ENCODE measurements at regions not wholly inside any gene's neighbourhood (a gene's known extent, or its start where the extent isn't known, plus 50 kb on each side); places are given as distances from the start of the nearest gene placed in this dataset.

GRCh38 chr5:30479104-30479503 is 714.4 kb upstream of the CDH6 start:
- TF ChIP-seq CTCF (conservative IDR thresholded peaks at IDR 0.05; ENCODE audit: low read depth in 2 of 2) = no peak
- no peak for TF ChIP-seq NANOG (IDR thresholded peaks at IDR 0.05; ENCODE audit: borderline replicate concordance)
- TF ChIP-seq EZH2 (IDR thresholded peaks at IDR 0.05; ENCODE audit: low read depth, unreplicated experiment) = no peak

All from GM23338 (cell line).